Large intestine (tissue), 3 donors: ENCODE measurements at regions not wholly inside any gene's neighbourhood (a gene's known extent, or its start where the extent isn't known, plus 50 kb on each side); places are given as distances from the start of the nearest gene placed in this dataset.
"Not testable (repeated sequence)": the region's sequence is repeated elsewhere in the genome, so short reads cannot be mapped to it uniquely, and the experiment has no call there.

Source experiments
- DNase-seq, 2 donors: peaks; one replicate each; pipeline versions ENCODE4 v3.0.0 to v3.0.0-alpha.2; 2013
- H3K27ac ChIP-seq: one replicate; pipeline ENCODE4 v1.5.1; 2013; ENCODE audit warnings: low read length
- H3K27me3 ChIP-seq: 2 replicates; pipeline ENCODE4 v1.6.1; 2013; ENCODE audit warnings: low read length; ENCODE audit not compliant: control insufficient read depth, insufficient read depth
- H3K36me3 ChIP-seq: 2 replicates; pipeline ENCODE4 v1.6.1; 2013; ENCODE audit warnings: low read length; ENCODE audit not compliant: control insufficient read depth, insufficient read depth
- H3K4me1 ChIP-seq: one replicate; pipeline ENCODE4 v1.6.1; 2013; ENCODE audit warnings: low read length; ENCODE audit not compliant: control insufficient read depth, insufficient read depth
- H3K4me3 ChIP-seq: one replicate; pipeline ENCODE4 v1.5.1; 2013; ENCODE audit warnings: low read length
- H3K9me3 ChIP-seq: one replicate; pipeline ENCODE4 v1.6.1; 2013; ENCODE audit warnings: mild to moderate bottlenecking, low read depth, low read length, moderate library complexity; ENCODE audit not compliant: control insufficient read depth
- WGBS: methylation state at CpG from one replicate; pipeline ENCODE4 v1.1.5; 2013; ENCODE audit warnings: low lambda C conversion rate; ENCODE audit not compliant: insufficient coverage; 5-methylcytosine and 5-hydroxymethylcytosine counted together

- no CpG with 5 or more reads among the region's 4 CpGs for WGBS
- DNase-seq = no peak
- H3K36me3 ChIP-seq = no peaks in the 10 kb centered on the region
- no peaks in the 10 kb centered on the region for H3K4me1 ChIP-seq
- no peak overlapping the region for H3K27ac ChIP-seq
- H3K27me3 ChIP-seq = no peaks in the 10 kb centered on the region
- H3K4me3 ChIP-seq = no peak overlapping the region
- no peaks in the 10 kb centered on the region for H3K9me3 ChIP-seq
Measured at GRCh38 chr18:56490942-56491341, 147.4 kb downstream of the TXNL1 start.

GRCh38 chr18:56489893-56490292, 148.5 kb downstream of the TXNL1 start:
- H3K27ac ChIP-seq = no peak overlapping the region
- WGBS = no CpG with 5 or more reads among the region's 5 CpGs
- H3K27me3 ChIP-seq = no peaks in the 10 kb centered on the region
- no peaks in the 10 kb centered on the region for H3K36me3 ChIP-seq
- no peaks in the 10 kb centered on the region for H3K9me3 ChIP-seq
- no peak overlapping the region for H3K4me3 ChIP-seq
- no peak for DNase-seq
- no peaks in the 10 kb centered on the region for H3K4me1 ChIP-seq

GRCh38 chr18:56488739-56489138, 149.7 kb downstream of the TXNL1 start:
- Histone ChIP-seq H3K4me1 (no peaks in the 10 kb centered on the region), H3K9me3 (no peaks in the 10 kb centered on the region), H3K27ac (no peak overlapping the region), H3K36me3 (no peaks in the 10 kb centered on the region), H3K27me3 (no peaks in the 10 kb centered on the region), H3K4me3 (no peak overlapping the region)
- DNase-seq = no peak
- no CpG with 5 or more reads among the region's 7 CpGs for WGBS

- Histone ChIP-seq H3K4me3 (no peak overlapping the region), H3K4me1 (no peaks in the 10 kb centered on the region), H3K9me3 (no peaks in the 10 kb centered on the region), H3K27ac (no peak overlapping the region), H3K27me3 (no peaks in the 10 kb centered on the region), H3K36me3 (no peaks in the 10 kb centered on the region)
- DNase-seq = no peak
- no CpG with 5 or more reads among the region's 2 CpGs for WGBS
Measured at GRCh38 chr18:56487801-56488200, 150.6 kb downstream of the TXNL1 start.

GRCh38 chr18:56483386-56483785, 155.0 kb downstream of the TXNL1 start:
- DNase-seq = no peak
- WGBS = 90% methylated on average over 2 of the region's 2 CpGs
- Histone ChIP-seq H3K4me3 (no peak overlapping the region), H3K27ac (no peak overlapping the region), H3K36me3 (no peaks in the 10 kb centered on the region), H3K9me3 (no peaks in the 10 kb centered on the region), H3K4me1 (no peaks in the 10 kb centered on the region), H3K27me3 (no peaks in the 10 kb centered on the region)

GRCh38 chr18:56482813-56483212, 155.6 kb downstream of the TXNL1 start:
- 80% methylated on average over 3 of the region's 4 CpGs for WGBS
- H3K9me3 ChIP-seq, DNase-seq: not testable (repeated sequence)

GRCh38 chr18:56481751-56482150, 156.6 kb downstream of the TXNL1 start:
- Histone ChIP-seq H3K4me1 (no peaks in the 10 kb centered on the region), H3K27ac (no peak overlapping the region), H3K9me3 (no peaks in the 10 kb centered on the region), H3K27me3 (no peaks in the 10 kb centered on the region), H3K4me3 (no peak overlapping the region), H3K36me3 (no peaks in the 10 kb centered on the region)
- WGBS = 100% methylated on average over 1 of the region's 1 CpG
- no peak for DNase-seq

More at GRCh38 chr18:56482813-56483212, 155.6 kb downstream of the TXNL1 start:
- H3K4me3 ChIP-seq, H3K27ac ChIP-seq, H3K27me3 ChIP-seq, H3K4me1 ChIP-seq, H3K36me3 ChIP-seq: not testable (repeated sequence)

- Histone ChIP-seq H3K9me3 (no peaks in the 10 kb centered on the region), H3K4me3 (no peak overlapping the region), H3K27ac (no peak overlapping the region), H3K4me1 (no peaks in the 10 kb centered on the region), H3K27me3 (no peaks in the 10 kb centered on the region), H3K36me3 (no peaks in the 10 kb centered on the region)
- no peak for DNase-seq
- WGBS = no CpG with 5 or more reads among the region's 3 CpGs
Measured at GRCh38 chr18:56479841-56480240, 158.6 kb downstream of the TXNL1 start.

GRCh38 chr18:56475250-56475649, 163.1 kb downstream of the TXNL1 start:
- Histone ChIP-seq H3K27me3 (no peaks in the 10 kb centered on the region), H3K4me3 (no peak overlapping the region), H3K4me1 (no peaks in the 10 kb centered on the region), H3K36me3 (no peaks in the 10 kb centered on the region), H3K9me3 (no peaks in the 10 kb centered on the region), H3K27ac (no peak overlapping the region)
- 82% methylated on average over 2 of the region's 2 CpGs for WGBS
- DNase-seq = no peak

- no peak for DNase-seq
- no peaks in the 10 kb centered on the region for H3K4me1 ChIP-seq
- no peaks in the 10 kb centered on the region for H3K9me3 ChIP-seq
- no CpG with 5 or more reads among the region's 8 CpGs for WGBS
- no peaks in the 10 kb centered on the region for H3K27me3 ChIP-seq
- H3K27ac ChIP-seq = no peak overlapping the region
- H3K4me3 ChIP-seq = no peak overlapping the region
- no peaks in the 10 kb centered on the region for H3K36me3 ChIP-seq
Measured at GRCh38 chr18:56473400-56474024, 164.9 kb downstream of the TXNL1 start.
